ENCODE measurements at regions not wholly inside any gene's neighbourhood (a gene's known extent, or its start where the extent isn't known, plus 50 kb on each side); places are given as distances from the start of the nearest gene placed in this dataset.

- H3K27me3 ChIP-seq (ENCODE audit: insufficient read depth, poor library complexity, severe bottlenecking) = no peaks in the 10 kb centered on the region
- H3K4me3 ChIP-seq (replicated peaks; ENCODE audit: insufficient read depth, low read length) = no peak overlapping the region
- no peak for TF ChIP-seq POLR2AphosphoS5 (IDR thresholded peaks at IDR 0.05; ENCODE audit: low read depth)
- no peak for TF ChIP-seq SPI1 (IDR thresholded peaks at IDR 0.05; ENCODE audit: borderline replicate concordance, low read depth)
- TF ChIP-seq, protein P1, sequence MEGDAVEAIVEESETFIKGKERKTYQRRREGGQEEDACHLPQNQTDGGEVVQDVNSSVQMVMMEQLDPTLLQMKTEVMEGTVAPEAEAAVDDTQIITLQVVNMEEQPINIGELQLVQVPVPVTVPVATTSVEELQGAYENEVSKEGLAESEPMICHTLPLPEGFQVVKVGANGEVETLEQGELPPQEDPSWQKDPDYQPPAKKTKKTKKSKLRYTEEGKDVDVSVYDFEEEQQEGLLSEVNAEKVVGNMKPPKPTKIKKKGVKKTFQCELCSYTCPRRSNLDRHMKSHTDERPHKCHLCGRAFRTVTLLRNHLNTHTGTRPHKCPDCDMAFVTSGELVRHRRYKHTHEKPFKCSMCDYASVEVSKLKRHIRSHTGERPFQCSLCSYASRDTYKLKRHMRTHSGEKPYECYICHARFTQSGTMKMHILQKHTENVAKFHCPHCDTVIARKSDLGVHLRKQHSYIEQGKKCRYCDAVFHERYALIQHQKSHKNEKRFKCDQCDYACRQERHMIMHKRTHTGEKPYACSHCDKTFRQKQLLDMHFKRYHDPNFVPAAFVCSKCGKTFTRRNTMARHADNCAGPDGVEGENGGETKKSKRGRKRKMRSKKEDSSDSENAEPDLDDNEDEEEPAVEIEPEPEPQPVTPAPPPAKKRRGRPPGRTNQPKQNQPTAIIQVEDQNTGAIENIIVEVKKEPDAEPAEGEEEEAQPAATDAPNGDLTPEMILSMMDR (IDR thresholded peaks at IDR 0.05; ENCODE audit: insufficient read depth, low read length) = no peak
- TF ChIP-seq REST (IDR thresholded peaks at IDR 0.05; ENCODE audit: insufficient replicate concordance, low read depth) = no peak
- TF ChIP-seq GABPA (IDR thresholded peaks at IDR 0.05; ENCODE audit: low read depth) = no peak
- no peak overlapping the region for H3K27ac ChIP-seq (replicated peaks)
- DNase-seq (ENCODE audit: low read depth in 1 of 2, low spot score in 1 of 2) = no peak
Measured at GRCh38 chr11:28961726-28962125, 853.5 kb downstream of the METTL15 start.

DNA sequence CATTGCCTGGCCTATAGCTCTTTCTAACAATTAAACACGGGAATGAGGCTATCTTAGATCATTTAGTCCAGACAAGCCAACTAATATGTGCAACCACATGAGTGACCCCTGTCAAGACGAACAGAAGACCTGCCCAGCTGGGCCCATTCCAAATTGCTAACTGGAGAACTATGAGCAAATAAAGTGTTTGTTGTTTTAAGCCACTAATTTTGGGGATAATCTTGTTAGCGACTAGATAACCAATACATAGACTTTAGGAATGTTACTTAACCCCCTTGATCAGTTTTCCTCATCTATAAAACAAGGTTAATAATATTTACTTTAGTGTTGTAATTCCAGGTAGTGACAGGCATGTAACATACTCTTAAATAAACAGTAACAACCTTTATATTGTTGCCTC, 848.3 kb downstream of the METTL15 start:
- Histone ChIP-seq H3K27me3 (ENCODE audit: insufficient read depth, poor library complexity, severe bottlenecking) (no peaks in the 10 kb centered on the region), H3K27ac (replicated peaks) (no peak overlapping the region), H3K4me3 (replicated peaks; ENCODE audit: insufficient read depth, low read length) (no peak overlapping the region)
- no peak for DNase-seq (ENCODE audit: low read depth in 1 of 2, low spot score in 1 of 2)
- no peak for TF ChIP-seq REST (IDR thresholded peaks at IDR 0.05; ENCODE audit: insufficient replicate concordance, low read depth)
- no peak for TF ChIP-seq POLR2AphosphoS5 (IDR thresholded peaks at IDR 0.05; ENCODE audit: low read depth)
- TF ChIP-seq GABPA (IDR thresholded peaks at IDR 0.05; ENCODE audit: low read depth) = no peak
- TF ChIP-seq, protein P1 (IDR thresholded peaks at IDR 0.05; ENCODE audit: insufficient read depth, low read length) = no peak
- no peak for TF ChIP-seq SPI1 (IDR thresholded peaks at IDR 0.05; ENCODE audit: borderline replicate concordance, low read depth)

DNA sequence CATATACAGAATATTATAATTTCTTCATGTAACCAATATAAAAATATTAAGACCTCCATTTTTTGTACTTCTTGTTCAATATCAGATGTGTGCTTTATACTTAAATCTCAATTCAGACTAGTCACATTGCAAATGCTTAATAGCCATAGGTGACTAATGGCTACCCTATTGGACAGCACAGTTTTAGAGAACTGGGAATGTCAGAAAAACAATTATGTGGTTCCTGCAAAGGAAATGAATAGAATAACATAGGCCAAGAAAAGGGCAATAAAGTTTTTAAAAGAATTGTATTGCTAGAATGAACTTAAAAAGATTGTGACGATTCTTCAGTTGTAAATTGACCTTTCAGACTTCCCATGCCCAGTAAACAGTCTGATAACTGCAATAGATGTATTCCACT, 843.0 kb downstream of the METTL15 start:
- H3K4me3 ChIP-seq (replicated peaks; ENCODE audit: insufficient read depth, low read length) = no peak overlapping the region
- TF ChIP-seq, protein P1 (IDR thresholded peaks at IDR 0.05; ENCODE audit: insufficient read depth, low read length) = no peak
- TF ChIP-seq SPI1 (IDR thresholded peaks at IDR 0.05; ENCODE audit: borderline replicate concordance, low read depth) (no peak), POLR2AphosphoS5 (IDR thresholded peaks at IDR 0.05; ENCODE audit: low read depth) (no peak), REST (IDR thresholded peaks at IDR 0.05; ENCODE audit: insufficient replicate concordance, low read depth) (no peak), GABPA (IDR thresholded peaks at IDR 0.05; ENCODE audit: low read depth) (no peak)
- H3K27me3 ChIP-seq (ENCODE audit: insufficient read depth, poor library complexity, severe bottlenecking) = no peaks in the 10 kb centered on the region
- no peak for DNase-seq (ENCODE audit: low read depth in 1 of 2, low spot score in 1 of 2)
- no peak overlapping the region for H3K27ac ChIP-seq (replicated peaks)

All from HL-60 (cell line).